ENCODE measurements at regions not wholly inside any gene's neighbourhood (a gene's known extent, or its start where the extent isn't known, plus 50 kb on each side); places are given as distances from the start of the nearest gene placed in this dataset.

DNA sequence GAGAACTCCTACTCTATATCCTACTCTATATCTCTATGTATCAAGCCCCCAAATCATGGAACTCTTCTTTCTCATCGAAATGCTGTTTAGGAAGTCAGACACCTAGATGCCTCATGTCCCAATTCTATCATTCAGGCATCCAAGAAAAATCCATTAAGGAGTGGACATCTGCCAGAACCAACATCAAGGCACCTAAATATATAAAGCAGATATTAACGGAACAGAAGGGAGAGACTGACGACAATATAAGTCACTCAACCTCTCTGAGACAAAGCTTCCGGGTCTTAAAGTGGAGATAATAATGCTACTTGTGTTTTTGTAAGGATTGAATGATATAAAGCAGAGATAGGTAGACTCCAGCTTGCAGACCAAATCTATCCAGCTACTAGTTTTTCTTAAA is 241.5 kb downstream of the NFATC2 start:
- TF ChIP-seq SP2 (IDR thresholded peaks at IDR 0.05; ENCODE audit: extremely low read depth, low read depth, low read length, poor library complexity, severe bottlenecking), result no peak
- TF ChIP-seq POLR2A (conservative IDR thresholded peaks at IDR 0.05), result no peak
- TF ChIP-seq KAT2B (IDR thresholded peaks at IDR 0.05; ENCODE audit: low read depth, low read length), result no peak
- TF ChIP-seq, protein P1, sequence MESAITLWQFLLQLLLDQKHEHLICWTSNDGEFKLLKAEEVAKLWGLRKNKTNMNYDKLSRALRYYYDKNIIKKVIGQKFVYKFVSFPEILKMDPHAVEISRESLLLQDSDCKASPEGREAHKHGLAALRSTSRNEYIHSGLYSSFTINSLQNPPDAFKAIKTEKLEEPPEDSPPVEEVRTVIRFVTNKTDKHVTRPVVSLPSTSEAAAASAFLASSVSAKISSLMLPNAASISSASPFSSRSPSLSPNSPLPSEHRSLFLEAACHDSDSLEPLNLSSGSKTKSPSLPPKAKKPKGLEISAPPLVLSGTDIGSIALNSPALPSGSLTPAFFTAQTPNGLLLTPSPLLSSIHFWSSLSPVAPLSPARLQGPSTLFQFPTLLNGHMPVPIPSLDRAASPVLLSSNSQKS (CRISPR knock-in tag; IDR thresholded peaks at IDR 0.05), result no peak
- TF ChIP-seq JUND (IDR thresholded peaks at IDR 0.05; ENCODE audit: borderline replicate concordance, low read depth, low read length), result no peak
- no peak for TF ChIP-seq JUND (tag; IDR thresholded peaks at IDR 0.05; ENCODE audit: borderline replicate concordance, low read depth, low read length)
- TF ChIP-seq, protein P2, sequence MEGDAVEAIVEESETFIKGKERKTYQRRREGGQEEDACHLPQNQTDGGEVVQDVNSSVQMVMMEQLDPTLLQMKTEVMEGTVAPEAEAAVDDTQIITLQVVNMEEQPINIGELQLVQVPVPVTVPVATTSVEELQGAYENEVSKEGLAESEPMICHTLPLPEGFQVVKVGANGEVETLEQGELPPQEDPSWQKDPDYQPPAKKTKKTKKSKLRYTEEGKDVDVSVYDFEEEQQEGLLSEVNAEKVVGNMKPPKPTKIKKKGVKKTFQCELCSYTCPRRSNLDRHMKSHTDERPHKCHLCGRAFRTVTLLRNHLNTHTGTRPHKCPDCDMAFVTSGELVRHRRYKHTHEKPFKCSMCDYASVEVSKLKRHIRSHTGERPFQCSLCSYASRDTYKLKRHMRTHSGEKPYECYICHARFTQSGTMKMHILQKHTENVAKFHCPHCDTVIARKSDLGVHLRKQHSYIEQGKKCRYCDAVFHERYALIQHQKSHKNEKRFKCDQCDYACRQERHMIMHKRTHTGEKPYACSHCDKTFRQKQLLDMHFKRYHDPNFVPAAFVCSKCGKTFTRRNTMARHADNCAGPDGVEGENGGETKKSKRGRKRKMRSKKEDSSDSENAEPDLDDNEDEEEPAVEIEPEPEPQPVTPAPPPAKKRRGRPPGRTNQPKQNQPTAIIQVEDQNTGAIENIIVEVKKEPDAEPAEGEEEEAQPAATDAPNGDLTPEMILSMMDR (IDR thresholded peaks at IDR 0.05 in 2 of 3, conservative IDR thresholded peaks at IDR 0.05 in 1 of 3; ENCODE audit: insufficient read depth in 2 of 3, low read depth in 1 of 3, low read length in 3 of 3), result no peak

Data from K562 (cell line).